Choroid plexus epithelial cell (primary cell): ENCODE measurements at regions not wholly inside any gene's neighbourhood (a gene's known extent, or its start where the extent isn't known, plus 50 kb on each side); places are given as distances from the start of the nearest gene placed in this dataset.

Experiments
- DNase-seq: peaks from one replicate; pipeline ENCODE4 v3.0.0-alpha.2; 2010; ENCODE audit warnings: low read depth
- H3K4me3 ChIP-seq: 2 replicates; pipeline ENCODE4 v1.5.1; 2011; ENCODE audit warnings: low read depth, mild to moderate bottlenecking, control low read depth, low read length, moderate library complexity
- TF ChIP-seq, protein P1 (sequence below): conservative IDR thresholded peaks from 2 replicates; pipeline ENCODE4 v1.5.1; 2011; ENCODE audit warnings: low read depth, mild to moderate bottlenecking, control low read depth, inconsistent platforms, low read length, moderate library complexity

DNA sequence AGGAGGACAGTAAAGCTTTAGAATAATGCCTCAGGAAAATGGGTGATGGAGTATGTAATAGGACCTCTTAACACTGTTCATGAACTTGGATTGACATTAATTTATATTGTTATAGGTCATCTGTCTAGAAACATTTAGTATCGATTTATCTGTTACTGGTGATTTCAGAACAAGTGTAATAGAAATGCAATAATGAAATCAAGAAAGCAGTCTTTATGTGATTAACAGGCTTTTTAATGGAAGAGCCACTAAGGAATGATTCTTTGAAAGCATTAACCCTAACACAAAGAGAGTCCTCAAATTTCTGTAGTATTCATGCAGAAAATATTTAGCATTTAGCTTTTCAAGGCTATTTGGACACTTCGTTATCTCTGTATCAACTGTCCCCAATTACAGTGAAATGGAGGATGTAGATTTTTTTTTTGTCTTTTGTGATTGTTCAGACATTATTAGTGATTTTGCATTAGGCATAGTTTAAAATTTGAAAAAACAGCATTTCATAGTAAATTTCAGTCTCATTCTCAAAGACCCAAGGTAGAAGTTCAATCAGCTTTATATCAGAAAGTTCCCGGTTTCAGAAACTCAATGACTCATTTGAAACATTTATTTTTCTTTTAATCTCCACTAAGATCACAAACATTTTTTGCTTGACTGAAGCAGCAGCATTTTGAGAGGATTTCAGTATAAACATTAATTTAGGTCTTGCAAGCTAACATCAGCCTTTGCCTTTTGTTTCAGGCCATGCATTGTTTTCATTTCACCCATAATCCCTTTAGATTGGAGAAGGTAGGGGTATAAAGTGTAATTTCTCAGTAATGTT is 56.3 kb downstream of the AGTR2 start:
- no peak overlapping the region for H3K4me3 ChIP-seq
- TF ChIP-seq, protein P1, sequence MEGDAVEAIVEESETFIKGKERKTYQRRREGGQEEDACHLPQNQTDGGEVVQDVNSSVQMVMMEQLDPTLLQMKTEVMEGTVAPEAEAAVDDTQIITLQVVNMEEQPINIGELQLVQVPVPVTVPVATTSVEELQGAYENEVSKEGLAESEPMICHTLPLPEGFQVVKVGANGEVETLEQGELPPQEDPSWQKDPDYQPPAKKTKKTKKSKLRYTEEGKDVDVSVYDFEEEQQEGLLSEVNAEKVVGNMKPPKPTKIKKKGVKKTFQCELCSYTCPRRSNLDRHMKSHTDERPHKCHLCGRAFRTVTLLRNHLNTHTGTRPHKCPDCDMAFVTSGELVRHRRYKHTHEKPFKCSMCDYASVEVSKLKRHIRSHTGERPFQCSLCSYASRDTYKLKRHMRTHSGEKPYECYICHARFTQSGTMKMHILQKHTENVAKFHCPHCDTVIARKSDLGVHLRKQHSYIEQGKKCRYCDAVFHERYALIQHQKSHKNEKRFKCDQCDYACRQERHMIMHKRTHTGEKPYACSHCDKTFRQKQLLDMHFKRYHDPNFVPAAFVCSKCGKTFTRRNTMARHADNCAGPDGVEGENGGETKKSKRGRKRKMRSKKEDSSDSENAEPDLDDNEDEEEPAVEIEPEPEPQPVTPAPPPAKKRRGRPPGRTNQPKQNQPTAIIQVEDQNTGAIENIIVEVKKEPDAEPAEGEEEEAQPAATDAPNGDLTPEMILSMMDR = no peak
- no peak for DNase-seq

DNA sequence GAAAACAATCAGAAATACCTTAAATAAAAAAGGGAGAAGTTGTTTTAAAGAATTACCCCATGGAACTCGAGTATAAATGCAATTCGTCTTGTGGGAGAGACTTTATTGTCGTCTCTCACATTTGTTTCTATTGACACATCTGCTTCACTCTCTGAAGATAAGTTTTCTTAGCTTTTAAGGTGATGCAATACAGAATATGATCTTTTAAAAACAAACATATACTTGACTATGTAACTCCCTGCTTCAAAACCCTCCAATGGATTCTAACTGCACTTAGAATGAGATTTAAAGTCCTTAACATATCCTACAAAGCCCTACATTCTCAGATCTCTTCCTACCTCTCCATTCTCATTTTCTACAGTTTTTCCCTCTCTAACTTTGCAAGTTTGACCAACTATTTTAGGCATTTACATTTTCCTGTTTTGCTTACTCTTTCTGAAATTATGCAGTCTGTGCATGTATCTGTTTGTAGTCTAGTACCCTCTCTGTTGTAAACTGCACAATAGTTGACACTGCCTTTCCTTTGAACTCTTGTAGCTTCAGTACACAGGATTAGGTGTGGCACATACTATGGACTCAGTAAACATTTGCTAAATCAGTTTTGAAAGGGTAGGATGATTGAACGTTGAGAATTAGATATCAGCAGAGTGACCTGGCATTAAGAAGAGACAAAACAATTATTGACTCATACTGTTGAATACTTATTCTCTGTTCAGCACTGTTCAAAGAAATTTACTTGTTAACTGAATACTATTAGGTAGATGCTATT is 59.8 kb downstream of the AGTR2 start:
- no peak overlapping the region for H3K4me3 ChIP-seq
- TF ChIP-seq, protein P1 = no peak
- peak; percentile 50 for DNase-seq

DNA sequence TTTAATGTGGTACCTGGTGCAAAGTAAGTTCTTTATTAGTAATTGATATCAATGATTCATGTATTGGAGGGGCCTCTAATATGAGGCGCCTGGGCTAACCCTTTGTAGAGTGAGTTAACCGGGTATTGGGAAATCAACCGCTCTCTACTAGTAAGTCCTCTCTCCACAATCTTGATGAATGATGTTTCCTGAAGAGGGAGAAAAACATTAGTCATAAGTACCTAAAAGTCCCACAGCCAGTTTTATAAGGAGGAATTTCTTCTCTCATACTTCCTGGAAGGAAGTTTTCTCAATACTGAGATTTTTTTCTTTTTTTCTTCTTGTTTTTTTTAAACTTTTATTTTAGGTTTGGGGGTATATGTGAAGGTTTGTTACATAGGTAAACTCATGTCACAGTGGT is 62.3 kb downstream of the AGTR2 start:
- DNase-seq = peak; percentile 86
- TF ChIP-seq, protein P1 = no peak
- H3K4me3 ChIP-seq = no peak overlapping the region

DNA sequence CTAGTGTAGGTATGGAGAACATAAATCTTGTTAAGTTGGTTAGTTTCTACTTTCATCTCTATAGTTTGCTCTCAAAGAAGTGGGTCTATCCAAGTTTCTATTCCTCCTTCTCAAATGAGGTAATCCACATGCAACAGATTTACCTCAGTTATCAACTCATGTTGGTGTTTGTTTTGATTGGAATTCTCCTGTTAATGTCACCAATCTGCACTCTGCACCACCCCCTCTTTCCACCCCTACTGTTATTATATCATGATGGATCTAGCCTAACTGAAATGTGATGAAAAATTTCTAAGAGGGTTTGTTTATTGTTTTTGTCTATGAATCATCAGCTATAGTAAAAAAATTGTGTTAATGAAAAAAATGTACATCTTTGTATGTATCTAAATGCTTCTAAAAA is 66.1 kb downstream of the AGTR2 start:
- no peak overlapping the region for H3K4me3 ChIP-seq
- TF ChIP-seq, protein P1 = no peak
- peak; percentile 39 for DNase-seq

DNA sequence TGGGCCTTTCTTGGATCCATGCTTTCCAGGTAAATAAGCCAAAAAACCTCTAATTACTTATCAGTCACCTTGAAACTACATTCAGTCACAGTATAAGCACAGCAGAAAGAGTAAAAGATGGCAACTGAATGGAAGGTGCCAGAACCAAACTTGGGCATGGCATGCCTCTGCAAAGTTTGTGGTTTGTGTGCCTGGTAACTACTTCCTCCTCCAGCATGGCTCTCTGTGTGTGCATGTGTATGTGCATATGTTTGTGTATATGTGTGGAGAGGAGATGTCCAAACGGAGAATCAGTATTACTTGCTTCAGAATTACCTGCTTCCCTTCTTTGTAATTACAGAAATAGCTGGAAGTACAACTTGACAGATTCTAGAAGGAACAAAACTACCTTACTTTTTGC is 67.5 kb downstream of the AGTR2 start:
- no peak for DNase-seq
- TF ChIP-seq, protein P1 = no peak

DNA sequence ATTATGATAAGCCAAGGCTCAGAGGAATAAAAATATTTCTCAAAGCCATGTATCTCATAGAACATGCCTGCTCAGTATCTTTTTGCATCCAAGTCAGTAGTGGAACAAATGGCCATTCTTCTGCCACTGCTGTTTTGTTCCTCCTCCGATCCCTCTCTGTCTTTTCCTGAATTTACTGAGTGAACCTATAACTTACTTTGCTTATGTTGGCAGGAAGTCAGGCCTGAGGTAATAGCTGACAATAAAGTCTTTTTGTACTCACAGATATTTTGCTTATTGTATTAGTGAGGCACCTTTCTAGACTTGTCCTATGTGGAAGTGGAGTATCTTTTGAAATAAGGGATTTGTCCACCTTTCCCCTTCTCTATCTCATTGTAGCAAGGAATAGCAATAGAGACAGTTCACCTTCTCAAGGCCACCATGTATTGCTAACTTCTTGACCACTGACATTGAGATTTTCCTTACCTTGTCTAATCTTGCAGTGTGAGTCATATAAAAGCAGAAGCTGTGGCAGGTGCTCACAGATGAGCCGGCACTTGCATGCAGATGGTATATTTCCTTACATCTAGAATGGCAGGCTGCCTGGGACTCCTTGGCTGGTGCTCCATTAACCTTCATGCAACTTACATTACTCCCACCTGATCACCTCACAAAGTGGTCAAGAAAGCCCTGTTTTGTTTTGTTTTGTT is 68.2 kb downstream of the AGTR2 start:
- DNase-seq = no peak
- TF ChIP-seq, protein P1 = no peak
- no peak overlapping the region for H3K4me3 ChIP-seq

More for the DNA sequence above, 67.5 kb downstream of the AGTR2 start:
- H3K4me3 ChIP-seq = no peak overlapping the region
